Stimulated activated CD4-positive, alpha-beta T cell treated with anti-CD3 and anti-CD28 coated beads, Interleukin-1b, Interleukin-23, amount 100 ng/mL, for 4 hours (primary cell): ENCODE measurements at regions not wholly inside any gene's neighbourhood (a gene's known extent, or its start where the extent isn't known, plus 50 kb on each side); places are given as distances from the start of the nearest gene placed in this dataset.
"Not testable (repeated sequence)": the region's sequence is repeated elsewhere in the genome, so short reads cannot be mapped to it uniquely, and the experiment has no call there.

ENCODE experiments used
- DNase-seq, 2 donors: peaks; one replicate each; pipeline ENCODE4 v3.0.0-alpha.2; 2020; ENCODE audit warnings: low read depth in 2 of 2

GRCh38 chr16:29328528-29328927 is 78.0 kb downstream of the NPIPB11 start:
- not testable (repeated sequence) for DNase-seq

- DNase-seq: not testable (repeated sequence)
Observed at GRCh38 chr16:29327631-29328408, 78.7 kb downstream of the NPIPB11 start.

GRCh38 chr16:29326164-29327125 is 80.1 kb downstream of the NPIPB11 start:
- not testable (repeated sequence) for DNase-seq

GRCh38 chr16:29323725-29324124 is 82.8 kb downstream of the NPIPB11 start:
- not testable (repeated sequence) for DNase-seq

GRCh38 chr16:29321585-29321984 is 84.9 kb downstream of the NPIPB11 start:
- no peak for DNase-seq

GRCh38 chr16:29321000-29321393 is 85.5 kb downstream of the NPIPB11 start:
- no peak for DNase-seq

- DNase-seq: no peak
Observed at GRCh38 chr16:29320274-29320999, 86.1 kb downstream of the NPIPB11 start.

GRCh38 chr16:29319726-29320125 is 86.8 kb downstream of the NPIPB11 start:
- no peak for DNase-seq

GRCh38 chr16:29318561-29318968 is 87.9 kb downstream of the NPIPB11 start:
- not testable (repeated sequence) for DNase-seq

- DNase-seq: no peak
Observed at GRCh38 chr16:29318037-29318436, 88.5 kb downstream of the NPIPB11 start.

GRCh38 chr16:29317269-29317668 is 89.2 kb downstream of the NPIPB11 start:
- no peak for DNase-seq

- DNase-seq: no peak
Observed at GRCh38 chr16:29316761-29317183, 89.7 kb downstream of the NPIPB11 start.

- no peak for DNase-seq
Observed at GRCh38 chr16:29315916-29316517, 90.5 kb downstream of the NPIPB11 start.

- no peak for DNase-seq
Observed at GRCh38 chr16:29315046-29315445, 91.5 kb downstream of the NPIPB11 start.

- DNase-seq: no peak
Observed at GRCh38 chr16:29314292-29314934, 92.1 kb downstream of the NPIPB11 start.

GRCh38 chr16:29313559-29314048 is 92.9 kb downstream of the NPIPB11 start:
- DNase-seq: no peak

- DNase-seq: no peak
Observed at GRCh38 chr16:29312835-29313558, 93.5 kb downstream of the NPIPB11 start.

GRCh38 chr16:29312345-29312675 is 94.2 kb downstream of the NPIPB11 start:
- not testable (repeated sequence) for DNase-seq

GRCh38 chr16:29311461-29312344 is 94.8 kb downstream of the NPIPB11 start:
- DNase-seq: no peak
